ENCODE measurements at regions not wholly inside any gene's neighbourhood (a gene's known extent, or its start where the extent isn't known, plus 50 kb on each side); places are given as distances from the start of the nearest gene placed in this dataset.

- intact Hi-C loops (cut with micrococcal nuclease), result no loop called here
- Histone ChIP-seq H3K4me1 (ENCODE audit: control insufficient read depth in 1 of 2, insufficient read depth in 2 of 2, low read length in 2 of 2) (no peaks in the 10 kb centered on the region), H3K27me3 (ENCODE audit: control insufficient read depth in 2 of 2, insufficient read depth in 2 of 2, low read length in 2 of 2) (no peaks in the 10 kb centered on the region), H3K4me3 (replicated peaks in 1 of 3; ENCODE audit: low read depth in 2 of 3, low read length in 3 of 3) (no peak overlapping the region), H3K9ac (ENCODE audit: insufficient read depth, low read length, poor library complexity, severe bottlenecking) (no peak overlapping the region), H3K27ac (ENCODE audit: low read depth in 1 of 2, low read length in 2 of 2) (no peak overlapping the region), H2AFZ (ENCODE audit: insufficient read depth, low read depth, low read length, poor library complexity, severe bottlenecking) (no peak overlapping the region), H4K20me1 (ENCODE audit: insufficient read depth, low read length) (no peaks in the 10 kb centered on the region), H3K4me2 (replicated peaks; ENCODE audit: extremely low read depth, low read length, poor library complexity, severe bottlenecking) (no peak overlapping the region), H3K9me3 (replicated peaks in 1 of 2; ENCODE audit: control insufficient read depth in 1 of 2, insufficient read depth in 1 of 2, low read length in 2 of 2) (peaks cover 5 to 6% of the 10 kb centered on the region in 2 donors), H3K36me3 (replicated peaks in 1 of 2; ENCODE audit: control insufficient read depth in 1 of 2, insufficient read depth in 2 of 2, low read length in 2 of 2) (no peaks in the 10 kb centered on the region), H3K79me2 (ENCODE audit: insufficient read depth, low read length) (no peaks in the 10 kb centered on the region)
- Mint-ChIP-seq H3K4me3 (no peak overlapping the region), H3K27ac (no peak overlapping the region), H3K27me3 (ENCODE audit: low read depth in 3 of 3) (no peaks in the 10 kb centered on the region), H3K36me3 (no peaks in the 10 kb centered on the region), H3K4me1 (no peaks in the 10 kb centered on the region), H3K9me3 (peaks cover 0 to 7% (median 2%) of the 10 kb centered on the region in 7 donors)
- WGBS (ENCODE audit: insufficient coverage), result no CpG with 5 or more reads among the region's 2 CpGs
- TF ChIP-seq CTCF (IDR thresholded peaks at IDR 0.05), result no peak
- DNase-seq, result no peak
These were observed 696.5 kb upstream of the CHORDC1 start for GRCh38 chr11:90919332-90919731.

GRCh38 chr11:90916706-90917105 lies 693.9 kb upstream of the CHORDC1 start:
- H2AFZ ChIP-seq (ENCODE audit: insufficient read depth, low read depth, low read length, poor library complexity, severe bottlenecking), result no peak overlapping the region
- H3K4me2 ChIP-seq (replicated peaks; ENCODE audit: extremely low read depth, low read length, poor library complexity, severe bottlenecking), result no peak overlapping the region
- intact Hi-C loops (cut with micrococcal nuclease), result no loop called here
- no peak overlapping the region for H3K27ac ChIP-seq (ENCODE audit: low read depth in 1 of 2, low read length in 2 of 2)
- no peaks in the 10 kb centered on the region for H3K4me1 ChIP-seq (ENCODE audit: control insufficient read depth in 1 of 2, insufficient read depth in 2 of 2, low read length in 2 of 2)
- Mint-ChIP-seq H3K4me3 (no peak overlapping the region), H3K27me3 (ENCODE audit: low read depth in 3 of 3) (no peaks in the 10 kb centered on the region), H3K36me3 (no peaks in the 10 kb centered on the region), H3K9me3 (peaks cover 0 to 5% (median 2%) of the 10 kb centered on the region in 7 donors), H3K4me1 (no peaks in the 10 kb centered on the region), H3K27ac (no peak overlapping the region)
- TF ChIP-seq CTCF (IDR thresholded peaks at IDR 0.05), result no peak
- peaks cover 0 to 6% of the 10 kb centered on the region in 2 donors for H3K9me3 ChIP-seq (replicated peaks in 1 of 2; ENCODE audit: control insufficient read depth in 1 of 2, insufficient read depth in 1 of 2, low read length in 2 of 2)
- no peak overlapping the region for H3K9ac ChIP-seq (ENCODE audit: insufficient read depth, low read length, poor library complexity, severe bottlenecking)
- no peaks in the 10 kb centered on the region for H4K20me1 ChIP-seq (ENCODE audit: insufficient read depth, low read length)
- no peaks in the 10 kb centered on the region for H3K79me2 ChIP-seq (ENCODE audit: insufficient read depth, low read length)
- H3K36me3 ChIP-seq (replicated peaks in 1 of 2; ENCODE audit: control insufficient read depth in 1 of 2, insufficient read depth in 2 of 2, low read length in 2 of 2), result no peaks in the 10 kb centered on the region
- DNase-seq, result no peak
- no peaks in the 10 kb centered on the region for H3K27me3 ChIP-seq (ENCODE audit: control insufficient read depth in 2 of 2, insufficient read depth in 2 of 2, low read length in 2 of 2)
- H3K4me3 ChIP-seq (replicated peaks in 1 of 3; ENCODE audit: low read depth in 2 of 3, low read length in 3 of 3), result no peak overlapping the region

Measured in CD14-positive monocyte (primary cell).